Stomach (tissue), 8 donors: ENCODE measurements at regions not wholly inside any gene's neighbourhood (a gene's known extent, or its start where the extent isn't known, plus 50 kb on each side); places are given as distances from the start of the nearest gene placed in this dataset.

ENCODE experiments used
- DNase-seq, 2 donors: peaks; one replicate each; pipeline versions ENCODE4 v3.0.0 to v3.0.0-alpha.2; 2013 to 2019
- H3K27ac ChIP-seq, 5 donors: fragments of 200-600 bp in 4 of 5; sonication (generic) in 4 of 5; one replicate each; pipeline ENCODE4 v1.5.1; 2013 to 2019; ENCODE audit warnings: mild to moderate bottlenecking in 1 of 5, moderate library complexity in 1 of 5
- H3K27me3 ChIP-seq, 3 donors: fragments of 200-600 bp; sonication (generic); one replicate each; pipeline ENCODE4 v1.5.1; 2017 to 2019; ENCODE audit warnings: mixed run types in 1 of 3
- H3K36me3 ChIP-seq, 4 donors: fragments of 200-600 bp; sonication (generic); 1 replicate in 3 of 4; 2 replicates in 1 of 4; pipeline ENCODE4 v1.5.1; 2016 to 2019
- H3K4me1 ChIP-seq, 4 donors: fragments of 200-600 bp; sonication (generic); one replicate each; pipeline ENCODE4 v1.5.1; 2016 to 2019
- H3K4me3 ChIP-seq, 4 donors: fragments of 200-600 bp; sonication (generic) in 3 of 4; one replicate each; pipeline ENCODE4 v1.5.1; 2016 to 2019; ENCODE audit warnings: mild to moderate bottlenecking in 1 of 4
- H3K9me3 ChIP-seq, 4 donors: fragments of 200-600 bp; sonication (generic); one replicate each; pipeline ENCODE4 v1.5.1; 2016 to 2019
- CTCF ChIP-seq, 7 experiments: fragments of 450-650 bp in 4 of 7; fragments of 200-600 bp in 3 of 7; sonication (generic) in 3 of 7; IDR thresholded peaks; one replicate each; pipeline ENCODE4 v1.5.1; 2016 to 2019; ENCODE audit warnings: antibody characterized with exemption in 7 of 7, control low read depth in 2 of 7, mild to moderate bottlenecking in 1 of 7
- EP300 ChIP-seq: sonication (generic); formaldehyde crosslinking; IDR thresholded peaks from one replicate; pipeline ENCODE4 v1.6.1; 2017; ENCODE audit warnings: antibody characterized with exemption
- POLR2A ChIP-seq, 4 donors: fragments of 450-650 bp; IDR thresholded peaks; one replicate each; pipeline ENCODE4 v1.6.1; 2016; ENCODE audit warnings: antibody characterized with exemption in 4 of 4, control low read depth in 2 of 4, mild to moderate bottlenecking in 1 of 4, moderate library complexity in 1 of 4
- POLR2AphosphoS5 ChIP-seq, 3 donors: sonication (generic); formaldehyde crosslinking; IDR thresholded peaks; one replicate each; pipeline ENCODE4 v1.6.1; 2016; ENCODE audit warnings: antibody characterized with exemption in 3 of 3
- WGBS, 5 donors: extraction: QIAGEN DNeasy Blood & Tissue Kit in 3 of 5; methylation state at CpG; one replicate each; pipeline versions ENCODE4 v1.1.5 to v1.1.7; 2013 to 2018; 5-methylcytosine and 5-hydroxymethylcytosine counted together
- intact Hi-C: fragments of 100-400 bp; cut with DNase I; formaldehyde crosslinking; loops from one replicate; pipeline ENCODE4 v1.15.1; 2023; ENCODE audit warnings: low total_unique reads
- donor health status: healthy with polysubstance abuse.
- donor health status: Bipolar disorder and iron deficiency.
- donor health status: healthy.

- intact Hi-C loops, result no loop called here
- Histone ChIP-seq H3K27me3 (no peaks in the 10 kb centered on the region), H3K4me1 (no peaks in the 10 kb centered on the region), H3K9me3 (no peaks in the 10 kb centered on the region), H3K36me3 (no peaks in the 10 kb centered on the region), H3K4me3 (no peak overlapping the region), H3K27ac (no peak overlapping the region)
- no peak for TF ChIP-seq POLR2A (IDR thresholded peaks at IDR 0.05)
- TF ChIP-seq EP300, result no peak
- no peak for TF ChIP-seq CTCF (IDR thresholded peaks at IDR 0.05)
- TF ChIP-seq POLR2AphosphoS5 (IDR thresholded peaks at IDR 0.05), result no peak
- peak in 1 of 2 donors; percentile 2 for DNase-seq
- 74 to 91% (median 87%) methylated on average over 1 of the region's 1 CpG for WGBS, 5 donors
Measured at GRCh38 chr1:189958756-189959155, 518.9 kb downstream of the BRINP3 start.

GRCh38 chr1:189960769-189961168 lies 516.9 kb downstream of the BRINP3 start:
- H3K36me3 ChIP-seq, result no peaks in the 10 kb centered on the region
- H3K9me3 ChIP-seq, result no peaks in the 10 kb centered on the region
- no peak for TF ChIP-seq EP300
- no peak for TF ChIP-seq CTCF (IDR thresholded peaks at IDR 0.05)
- no peak for TF ChIP-seq POLR2AphosphoS5 (IDR thresholded peaks at IDR 0.05)
- TF ChIP-seq POLR2A (IDR thresholded peaks at IDR 0.05), result no peak
- WGBS, 5 donors, result 20 to 56% (median 47%) methylated on average over 1 of the region's 1 CpG
- H3K27ac ChIP-seq, result no peak overlapping the region
- intact Hi-C loops, result no loop called here
- H3K4me1 ChIP-seq, result no peaks in the 10 kb centered on the region
- no peak overlapping the region for H3K4me3 ChIP-seq
- DNase-seq, result peak in 1 of 2 donors; percentile 16
- no peaks in the 10 kb centered on the region for H3K27me3 ChIP-seq

GRCh38 chr1:189962181-189962580 lies 515.5 kb downstream of the BRINP3 start:
- TF ChIP-seq POLR2AphosphoS5 (IDR thresholded peaks at IDR 0.05) (no peak), POLR2A (IDR thresholded peaks at IDR 0.05) (no peak), CTCF (IDR thresholded peaks at IDR 0.05) (no peak), EP300 (no peak)
- peak in 1 of 2 donors; percentile 36 for DNase-seq
- no peak overlapping the region for H3K27ac ChIP-seq
- no peaks in the 10 kb centered on the region for H3K9me3 ChIP-seq
- H3K36me3 ChIP-seq, result no peaks in the 10 kb centered on the region
- no peaks in the 10 kb centered on the region for H3K27me3 ChIP-seq
- no peaks in the 10 kb centered on the region for H3K4me1 ChIP-seq
- intact Hi-C loops, result no loop called here
- no peak overlapping the region for H3K4me3 ChIP-seq

GRCh38 chr1:189970331-189971230 lies 507.1 kb downstream of the BRINP3 start:
- WGBS, 5 donors, result 12 to 24% (median 19%) methylated on average over 2 of the region's 2 CpGs
- no peak for TF ChIP-seq POLR2AphosphoS5 (IDR thresholded peaks at IDR 0.05)
- TF ChIP-seq EP300, result no peak
- no peak for TF ChIP-seq CTCF (IDR thresholded peaks at IDR 0.05)
- TF ChIP-seq POLR2A (IDR thresholded peaks at IDR 0.05), result no peak

More at GRCh38 chr1:189970331-189971230, 507.1 kb downstream of the BRINP3 start:
- no peaks in the 10 kb centered on the region for H3K4me1 ChIP-seq
- H3K4me3 ChIP-seq, result no peak overlapping the region
- H3K36me3 ChIP-seq, result no peaks in the 10 kb centered on the region
- peak in 1 of 2 donors; percentile 1 for DNase-seq
- H3K27ac ChIP-seq, result no peak overlapping the region
- no peaks in the 10 kb centered on the region for H3K9me3 ChIP-seq
- H3K27me3 ChIP-seq, result no peaks in the 10 kb centered on the region
- intact Hi-C loops, result no loop called here
